ENCODE measurements at regions not wholly inside any gene's neighbourhood (a gene's known extent, or its start where the extent isn't known, plus 50 kb on each side); places are given as distances from the start of the nearest gene placed in this dataset.

GRCh38 chr16:60703096-60703495 lies 1333.1 kb downstream of the CDH8 start:
- TF ChIP-seq EZH2phosphoT487 (IDR thresholded peaks at IDR 0.05; ENCODE audit: insufficient read depth, low read depth), result no peak
- TF ChIP-seq EZH2 (IDR thresholded peaks at IDR 0.05; ENCODE audit: insufficient read depth, poor library complexity, severe bottlenecking), result no peak
